OCI-LY3 (cell line): ENCODE measurements at regions not wholly inside any gene's neighbourhood (a gene's known extent, or its start where the extent isn't known, plus 50 kb on each side); places are given as distances from the start of the nearest gene placed in this dataset.

ENCODE experiments used
- H2AFZ ChIP-seq: fragments of 200-600, 300-600 bp; shearing (Covaris generic); 2 replicates; pipeline ENCODE4 v1.6.0; 2014; ENCODE audit warnings: antibody characterized with exemption, low read depth, low read length
- H3K27ac ChIP-seq: fragments of 200-600, 300-600 bp; sonication (generic); 2 replicates; pipeline ENCODE4 v1.5.1; 2014; ENCODE audit warnings: mild to moderate bottlenecking, low read length, moderate library complexity, mixed read lengths
- H3K27me3 ChIP-seq: fragments of 200-600, 300-600 bp; sonication (generic); 2 replicates; pipeline ENCODE4 v1.6.1; 2014; ENCODE audit warnings: low read depth, low read length, mixed read lengths
- H3K36me3 ChIP-seq: fragments of 200-600, 300-600 bp; sonication (generic); replicated peaks from 2 replicates; pipeline ENCODE3; 2014; ENCODE audit warnings: low read depth, low read length, mixed read lengths
- H3K4me1 ChIP-seq: fragments of 300-600, 200-600 bp; sonication (generic); 2 replicates; pipeline ENCODE4 v1.6.1; 2014; ENCODE audit warnings: low read length, mixed read lengths
- H3K4me2 ChIP-seq: fragments of 200-600, 300-600 bp; sonication (generic); 2 replicates; pipeline ENCODE4 v1.6.1; 2014; ENCODE audit warnings: low read length, mixed read lengths
- H3K4me3 ChIP-seq: fragments of 300-600, 200-600 bp; sonication (generic); 2 replicates; pipeline ENCODE4 v1.5.1; 2014; ENCODE audit warnings: antibody characterized with exemption, mild to moderate bottlenecking, low read length, moderate library complexity
- H3K79me2 ChIP-seq: fragments of 300-600, 200-600 bp; shearing (Covaris generic); 2 replicates; pipeline ENCODE4 v1.6.1; 2014; ENCODE audit warnings: mild to moderate bottlenecking, low read length, mixed read lengths
- H3K9ac ChIP-seq: fragments of 300-600, 200-600 bp; shearing (Covaris generic); 2 replicates; pipeline ENCODE4 v1.6.0; 2014; ENCODE audit warnings: mild to moderate bottlenecking, low read length, moderate library complexity
- H3K9me3 ChIP-seq: fragments of 200-600, 300-600 bp; shearing (Covaris generic); 2 replicates; pipeline ENCODE4 v1.6.1; 2014; ENCODE audit warnings: low read length, mixed read lengths; ENCODE audit not compliant: insufficient read depth
- H4K20me1 ChIP-seq: fragments of 200-600, 300-600 bp; sonication (generic); 2 replicates; pipeline ENCODE4 v1.6.1; 2016; ENCODE audit warnings: low read length, mixed read lengths; ENCODE audit not compliant: insufficient read depth
- CTCF ChIP-seq: fragments of 200-600, 300-600 bp; sonication (generic); IDR thresholded peaks from 2 replicates; pipeline ENCODE4 v1.5.1; 2014; ENCODE audit warnings: antibody characterized with exemption, low read length, low read depth
- EZH2phosphoT487 ChIP-seq: fragments of 200-600 bp; shearing (Covaris generic); IDR thresholded peaks from 2 replicates; pipeline ENCODE4 v1.6.1; 2018; ENCODE audit warnings: antibody characterized with exemption, mixed run types, low read depth

DNA sequence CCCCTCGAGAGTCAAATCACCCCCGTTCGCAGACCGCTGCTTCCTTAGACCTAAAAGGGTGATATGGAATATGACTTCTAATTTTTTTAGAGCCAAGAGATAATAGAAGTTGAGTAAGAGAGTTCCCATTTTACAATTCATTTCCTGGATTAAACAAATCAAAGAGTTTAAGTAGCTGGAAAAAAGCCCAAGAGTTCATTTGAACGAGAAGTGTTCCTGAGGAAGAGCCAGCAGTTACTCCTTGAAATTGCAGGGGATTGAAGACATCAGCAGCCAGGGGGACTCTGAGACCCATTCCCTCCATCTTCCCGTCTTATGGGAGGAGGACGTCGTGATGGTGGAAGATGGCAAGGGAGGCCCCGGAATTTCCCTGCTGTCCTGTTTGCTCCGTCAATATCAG is 277.0 kb downstream of the WDR11 start:
- Histone ChIP-seq H3K9ac (no peak overlapping the region), H3K4me3 (no peak overlapping the region), H3K4me1 (no peaks in the 10 kb centered on the region), H3K4me2 (no peak overlapping the region), H4K20me1 (no peaks in the 10 kb centered on the region), H3K27me3 (no peaks in the 10 kb centered on the region; the same call in 1 of the 2 replicates), H3K79me2 (no peaks in the 10 kb centered on the region), H2AFZ (no peak overlapping the region), H3K27ac (no peak overlapping the region), H3K9me3 (no peaks in the 10 kb centered on the region), H3K36me3 (no peaks in the 10 kb centered on the region)
- TF ChIP-seq CTCF (no peak), EZH2phosphoT487 (no peak)

DNA sequence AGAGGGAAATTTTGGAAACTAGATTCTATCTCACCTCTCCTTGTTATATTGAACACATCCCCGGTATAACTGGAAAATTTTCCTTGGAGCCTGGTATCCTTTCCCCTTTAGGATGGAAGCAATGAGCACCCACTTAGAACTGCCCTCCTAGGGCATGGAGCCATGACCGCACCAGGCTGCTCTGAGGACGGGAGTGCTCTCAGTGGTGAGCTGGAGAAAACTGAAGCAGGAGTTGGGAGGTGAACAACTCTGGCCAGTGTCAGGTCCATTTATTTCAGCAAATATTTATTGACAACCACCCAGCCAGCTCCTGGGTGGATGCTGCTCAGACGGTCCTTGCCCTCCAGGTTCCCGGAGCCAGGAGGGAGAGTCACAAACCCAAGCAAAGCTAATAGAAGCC is 278.1 kb downstream of the WDR11 start:
- Histone ChIP-seq H2AFZ (no peak overlapping the region), H3K4me3 (no peak overlapping the region), H3K4me2 (no peak overlapping the region), H3K9me3 (no peaks in the 10 kb centered on the region), H4K20me1 (no peaks in the 10 kb centered on the region), H3K4me1 (no peaks in the 10 kb centered on the region), H3K27ac (no peak overlapping the region), H3K79me2 (no peaks in the 10 kb centered on the region), H3K27me3 (no peaks in the 10 kb centered on the region; the same call in 1 of the 2 replicates), H3K36me3 (no peaks in the 10 kb centered on the region), H3K9ac (no peak overlapping the region)
- TF ChIP-seq EZH2phosphoT487: no peak
- no peak for TF ChIP-seq CTCF

GRCh38 chr10:121130382-121130781 is 279.2 kb downstream of the WDR11 start:
- H3K9me3 ChIP-seq: no peaks in the 10 kb centered on the region
- H3K4me2 ChIP-seq: no peak overlapping the region
- TF ChIP-seq CTCF (no peak), EZH2phosphoT487 (no peak)
- H3K36me3 ChIP-seq: no peaks in the 10 kb centered on the region
- H3K27ac ChIP-seq: no peak overlapping the region
- H3K4me3 ChIP-seq: no peak overlapping the region
- H3K9ac ChIP-seq: no peak overlapping the region
- H3K27me3 ChIP-seq: no peaks in the 10 kb centered on the region; the same call in 1 of the 2 replicates
- H3K79me2 ChIP-seq: no peaks in the 10 kb centered on the region
- H3K4me1 ChIP-seq: no peaks in the 10 kb centered on the region
- no peak overlapping the region for H2AFZ ChIP-seq
- no peaks in the 10 kb centered on the region for H4K20me1 ChIP-seq

- Histone ChIP-seq H3K27ac (no peak overlapping the region), H3K79me2 (no peaks in the 10 kb centered on the region), H3K9ac (no peak overlapping the region), H3K36me3 (no peaks in the 10 kb centered on the region), H4K20me1 (no peaks in the 10 kb centered on the region), H3K4me3 (no peak overlapping the region), H3K4me2 (no peak overlapping the region), H3K27me3 (no peaks in the 10 kb centered on the region; the same call in 1 of the 2 replicates), H3K4me1 (no peaks in the 10 kb centered on the region), H2AFZ (no peak overlapping the region), H3K9me3 (no peaks in the 10 kb centered on the region)
- TF ChIP-seq EZH2phosphoT487: no peak
- no peak for TF ChIP-seq CTCF
Measured at GRCh38 chr10:121131014-121131413, 279.9 kb downstream of the WDR11 start.
